H1 (cell line): ENCODE measurements at regions not wholly inside any gene's neighbourhood (a gene's known extent, or its start where the extent isn't known, plus 50 kb on each side); places are given as distances from the start of the nearest gene placed in this dataset.

Source experiments
- BCL11A ChIP-seq, 2 experiments: IDR thresholded peaks; one replicate each; pipeline ENCODE4 v1.6.1; 2011; ENCODE audit warnings: low read depth in 2 of 2, low read length in 2 of 2, mild to moderate bottlenecking in 2 of 2
- CTCF ChIP-seq, 3 experiments: IDR thresholded peaks; 1 replicate in 2 of 3; 2 replicates in 1 of 3; pipeline versions ENCODE4 v1.5.1 to v1.6.1; 2011; ENCODE audit warnings: low read length in 3 of 3, mild to moderate bottlenecking in 3 of 3, inconsistent platforms in 2 of 3, low read depth in 1 of 3, moderate library complexity in 1 of 3; ENCODE audit not compliant: insufficient read depth in 1 of 3; ENCODE audit errors: control extremely low read depth in 1 of 3
- EZH2 ChIP-seq: fragments of 200-600 bp; sonication (generic); IDR thresholded peaks from 2 replicates; pipeline ENCODE4 v1.7.1; 2012; ENCODE audit warnings: low read depth, mild to moderate bottlenecking, moderate library complexity, low read length, inconsistent platforms; ENCODE audit not compliant: severe bottlenecking
- NRF1 ChIP-seq: IDR thresholded peaks from 2 replicates; pipeline ENCODE4 v1.6.1; 2011; ENCODE audit warnings: mild to moderate bottlenecking, low read depth, low read length, improper control_type of control experiment
- RFX5 ChIP-seq: IDR thresholded peaks from 2 replicates; pipeline ENCODE4 v1.6.1; 2011; ENCODE audit warnings: low read depth, low read length, improper control_type of control experiment, borderline replicate concordance

GRCh38 chr14:34359420-34360117, 102.5 kb downstream of the SPTSSA start:
- TF ChIP-seq EZH2 (no peak), NRF1 (no peak), CTCF (IDR thresholded peaks at IDR 0.05; ENCODE audit: control extremely low read depth in 1 of 3, insufficient read depth in 1 of 3, low read depth in 1 of 3, low read length in 3 of 3) (no peak), BCL11A (IDR thresholded peaks at IDR 0.05; ENCODE audit: low read depth in 2 of 2, low read length in 2 of 2) (no peak), RFX5 (no peak)
